Parathyroid adenoma (tissue), 2 donors: ENCODE measurements at regions not wholly inside any gene's neighbourhood (a gene's known extent, or its start where the extent isn't known, plus 50 kb on each side); places are given as distances from the start of the nearest gene placed in this dataset.
"Not testable (repeated sequence)": the region's sequence is repeated elsewhere in the genome, so short reads cannot be mapped to it uniquely, and the experiment has no call there.

Experiments
- H2AFZ ChIP-seq: fragments of 300-600 bp; sonication (generic); one replicate; pipeline ENCODE4 v1.7.0; 2017; ENCODE audit warnings: antibody characterized with exemption, mild to moderate bottlenecking
- H3K27ac ChIP-seq: fragments of 300-600 bp; sonication (generic); one replicate; pipeline ENCODE4 v1.7.0; 2017
- H3K27me3 ChIP-seq: fragments of 300-600 bp; sonication (generic); one replicate; pipeline ENCODE4 v1.7.0; 2017; ENCODE audit warnings: low read length; ENCODE audit not compliant: control insufficient read depth, insufficient read depth
- H3K36me3 ChIP-seq: fragments of 300-600 bp; sonication (generic); one replicate; pipeline ENCODE4 v1.7.0; 2017; ENCODE audit warnings: low read length; ENCODE audit not compliant: control insufficient read depth, insufficient read depth
- H3K4me1 ChIP-seq: fragments of 300-600 bp; sonication (generic); one replicate; pipeline ENCODE4 v1.7.0; 2017; ENCODE audit warnings: control low read depth
- H3K4me2 ChIP-seq: fragments of 300-600 bp; sonication (generic); one replicate; pipeline ENCODE4 v1.7.0; 2017; ENCODE audit warnings: low read length
- H3K4me3 ChIP-seq: fragments of 300-600 bp; sonication (generic); one replicate; pipeline ENCODE4 v1.7.0; 2017; ENCODE audit warnings: low read depth, low read length
- H3K79me2 ChIP-seq: fragments of 300-600 bp; sonication (generic); one replicate; pipeline ENCODE4 v1.7.0; 2017; ENCODE audit warnings: control low read depth
- H3K9ac ChIP-seq: fragments of 300-600 bp; sonication (generic); one replicate; pipeline ENCODE4 v1.7.0; 2017; ENCODE audit warnings: mild to moderate bottlenecking
- H3K9me3 ChIP-seq: fragments of 300-600 bp; sonication (generic); one replicate; pipeline ENCODE4 v1.7.0; 2017; ENCODE audit warnings: low read length; ENCODE audit not compliant: control insufficient read depth
- TF ChIP-seq, protein P1 (sequence below): fragments of 300-600 bp; sonication (generic); IDR thresholded peaks from one replicate; pipeline ENCODE4 v1.7.0; 2017; ENCODE audit warnings: antibody characterized with exemption, mild to moderate bottlenecking
- donor health status: primary hyperparathyroidism.

DNA sequence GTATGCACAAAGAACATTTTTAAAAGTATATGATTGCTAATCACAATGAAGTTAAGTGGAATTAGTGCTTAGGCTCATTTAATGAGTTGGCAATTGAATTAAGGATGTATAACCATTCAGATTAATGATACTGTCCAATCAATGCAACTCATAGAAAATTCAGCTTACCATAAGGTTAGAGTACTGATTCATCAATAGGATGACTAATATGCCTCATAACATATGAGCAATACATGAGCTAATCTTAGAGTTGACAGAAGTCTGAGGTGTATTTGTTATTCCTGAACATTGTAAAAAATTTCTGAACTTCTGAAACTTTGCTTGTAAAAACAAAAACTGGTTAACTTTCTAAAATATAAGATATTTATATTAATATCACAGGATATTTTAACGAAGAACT is 118.3 kb upstream of the NETO1 start:
- Histone ChIP-seq H2AFZ (no peak overlapping the region), H3K4me2 (no peak overlapping the region), H3K27ac (no peak overlapping the region), H3K9me3 (no peaks in the 10 kb centered on the region), H3K36me3 (no peaks in the 10 kb centered on the region), H3K4me1 (no peaks in the 10 kb centered on the region), H3K4me3 (no peak overlapping the region), H3K9ac (no peak overlapping the region), H3K79me2 (no peaks in the 10 kb centered on the region), H3K27me3 (no peaks in the 10 kb centered on the region)
- TF ChIP-seq, protein P1, sequence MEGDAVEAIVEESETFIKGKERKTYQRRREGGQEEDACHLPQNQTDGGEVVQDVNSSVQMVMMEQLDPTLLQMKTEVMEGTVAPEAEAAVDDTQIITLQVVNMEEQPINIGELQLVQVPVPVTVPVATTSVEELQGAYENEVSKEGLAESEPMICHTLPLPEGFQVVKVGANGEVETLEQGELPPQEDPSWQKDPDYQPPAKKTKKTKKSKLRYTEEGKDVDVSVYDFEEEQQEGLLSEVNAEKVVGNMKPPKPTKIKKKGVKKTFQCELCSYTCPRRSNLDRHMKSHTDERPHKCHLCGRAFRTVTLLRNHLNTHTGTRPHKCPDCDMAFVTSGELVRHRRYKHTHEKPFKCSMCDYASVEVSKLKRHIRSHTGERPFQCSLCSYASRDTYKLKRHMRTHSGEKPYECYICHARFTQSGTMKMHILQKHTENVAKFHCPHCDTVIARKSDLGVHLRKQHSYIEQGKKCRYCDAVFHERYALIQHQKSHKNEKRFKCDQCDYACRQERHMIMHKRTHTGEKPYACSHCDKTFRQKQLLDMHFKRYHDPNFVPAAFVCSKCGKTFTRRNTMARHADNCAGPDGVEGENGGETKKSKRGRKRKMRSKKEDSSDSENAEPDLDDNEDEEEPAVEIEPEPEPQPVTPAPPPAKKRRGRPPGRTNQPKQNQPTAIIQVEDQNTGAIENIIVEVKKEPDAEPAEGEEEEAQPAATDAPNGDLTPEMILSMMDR = no peak

DNA sequence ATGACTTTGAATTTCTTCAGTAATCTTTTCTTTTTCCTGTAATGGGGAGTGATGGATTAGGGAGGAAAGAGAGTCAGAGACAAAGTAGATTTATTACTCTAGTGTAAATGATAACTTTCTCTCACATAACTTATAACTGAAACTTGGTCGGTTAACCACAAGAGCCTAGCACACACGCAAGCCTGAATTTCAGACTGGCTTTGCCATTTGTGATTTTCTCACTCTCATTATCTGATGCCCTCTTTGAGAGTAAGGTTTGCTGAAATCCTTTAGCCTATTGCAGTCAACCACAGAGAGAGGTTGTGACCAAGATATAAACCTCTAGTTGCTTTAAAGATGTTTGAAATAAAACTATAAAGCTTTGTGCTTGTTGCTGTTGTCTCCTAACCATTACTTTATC is 117.9 kb upstream of the NETO1 start:
- Histone ChIP-seq H3K4me3 (no peak overlapping the region), H3K79me2 (no peaks in the 10 kb centered on the region), H3K27ac (no peak overlapping the region), H2AFZ (no peak overlapping the region), H3K9ac (no peak overlapping the region), H3K9me3 (no peaks in the 10 kb centered on the region), H3K27me3 (no peaks in the 10 kb centered on the region), H3K4me2 (no peak overlapping the region), H3K36me3 (no peaks in the 10 kb centered on the region), H3K4me1 (no peaks in the 10 kb centered on the region)
- TF ChIP-seq, protein P1 = no peak

DNA sequence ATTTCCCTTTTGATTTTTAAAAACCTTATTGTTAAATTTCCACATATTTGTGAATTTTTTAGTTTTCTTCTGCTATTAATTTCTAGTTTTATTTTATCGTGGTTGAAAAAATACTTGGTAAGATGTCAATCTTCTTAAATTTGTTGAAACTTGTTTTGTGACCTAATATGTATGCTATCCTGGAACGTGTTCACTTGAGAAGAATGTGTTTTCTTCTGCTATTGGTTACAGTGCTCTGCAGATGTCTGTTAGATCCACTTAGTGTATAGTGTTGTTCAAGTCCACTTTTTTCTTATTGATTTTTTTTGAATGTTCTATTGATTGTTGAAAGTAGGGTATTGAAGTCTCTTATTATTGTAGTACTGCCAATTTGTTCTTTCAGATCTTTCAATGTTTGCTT is 116.5 kb upstream of the NETO1 start:
- Histone ChIP-seq H3K36me3 (no peaks in the 10 kb centered on the region), H2AFZ (no peak overlapping the region), H3K9ac (no peak overlapping the region), H3K27ac (no peak overlapping the region), H3K27me3 (no peaks in the 10 kb centered on the region), H3K4me3 (no peak overlapping the region), H3K9me3 (no peaks in the 10 kb centered on the region), H3K4me2 (no peak overlapping the region), H3K4me1 (no peaks in the 10 kb centered on the region), H3K79me2 (no peaks in the 10 kb centered on the region)
- TF ChIP-seq, protein P1 = no peak

DNA sequence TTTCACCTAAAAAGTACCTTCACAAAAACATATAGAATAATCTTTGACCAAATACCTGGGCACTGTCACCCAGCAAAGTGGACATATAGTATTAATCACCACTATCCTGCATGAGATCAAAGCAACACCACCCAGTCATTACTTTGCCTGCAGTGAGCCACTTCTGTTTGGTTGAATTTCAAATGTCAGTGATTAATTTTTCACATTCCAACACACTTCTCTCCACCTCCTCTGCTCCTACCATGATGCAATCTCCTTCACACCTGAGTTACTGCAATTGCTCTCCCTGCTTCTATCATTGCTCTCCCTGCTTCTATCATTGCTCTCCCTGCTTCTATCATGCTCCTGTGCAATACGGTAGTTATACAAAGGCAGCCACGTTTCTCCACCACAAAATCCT is 106.1 kb upstream of the NETO1 start:
- no peak overlapping the region for H3K27ac ChIP-seq
- H3K36me3 ChIP-seq = no peaks in the 10 kb centered on the region
- H3K4me2 ChIP-seq = no peak overlapping the region
- no peaks in the 10 kb centered on the region for H3K79me2 ChIP-seq
- no peaks in the 10 kb centered on the region for H3K27me3 ChIP-seq
- no peak overlapping the region for H3K9ac ChIP-seq
- TF ChIP-seq, protein P1 = no peak
- H3K4me3 ChIP-seq = no peak overlapping the region
- no peaks in the 10 kb centered on the region for H3K4me1 ChIP-seq
- H3K9me3 ChIP-seq = no peaks in the 10 kb centered on the region
- H2AFZ ChIP-seq = no peak overlapping the region

DNA sequence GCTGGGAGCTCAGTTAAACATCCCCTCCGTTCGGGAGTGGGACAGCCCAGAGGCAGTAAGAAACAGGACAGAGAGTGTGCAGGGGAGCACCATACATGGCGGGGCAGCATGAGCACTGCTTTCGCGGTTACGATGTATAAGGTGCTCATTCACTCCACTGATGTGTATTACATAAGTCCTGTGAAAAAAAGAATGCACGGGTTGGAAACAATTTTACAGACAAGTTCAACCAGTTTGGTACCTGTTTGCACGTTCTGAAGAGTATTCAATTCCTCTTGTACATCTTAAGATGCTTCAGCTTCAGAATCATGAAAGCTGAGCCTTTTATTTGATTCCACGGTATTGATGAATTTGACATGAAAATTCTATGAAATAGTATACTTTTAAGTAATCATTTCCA is 97.8 kb upstream of the NETO1 start:
- Histone ChIP-seq H2AFZ (no peak overlapping the region), H3K9me3 (no peaks in the 10 kb centered on the region), H3K27ac (no peak overlapping the region), H3K9ac (no peak overlapping the region), H3K4me2 (no peak overlapping the region), H3K4me3 (no peak overlapping the region), H3K27me3 (no peaks in the 10 kb centered on the region), H3K4me1 (no peaks in the 10 kb centered on the region), H3K79me2 (no peaks in the 10 kb centered on the region), H3K36me3 (no peaks in the 10 kb centered on the region)
- TF ChIP-seq, protein P1 = no peak

DNA sequence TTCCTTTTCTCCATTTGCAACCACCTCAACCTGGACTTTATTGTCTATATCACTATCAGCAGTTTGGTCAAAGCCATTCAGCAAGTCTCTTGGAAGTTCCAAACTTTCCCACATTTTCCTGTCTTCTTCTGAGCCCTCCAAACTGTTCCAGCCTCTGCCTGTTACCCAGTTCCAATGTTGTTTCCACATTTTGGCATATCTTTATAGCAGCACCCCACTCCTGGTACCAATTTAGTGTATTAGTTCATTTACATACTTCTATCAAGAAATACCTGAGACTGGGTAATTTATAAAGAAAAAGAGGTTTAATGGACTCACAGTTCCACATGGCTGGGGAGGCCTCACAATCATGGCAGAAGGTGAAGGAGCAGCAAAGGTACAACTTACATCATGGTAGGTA is 90.4 kb upstream of the NETO1 start:
- H3K9ac ChIP-seq, H3K36me3 ChIP-seq, H2AFZ ChIP-seq, H3K27me3 ChIP-seq, H3K4me2 ChIP-seq, H3K4me3 ChIP-seq, H3K9me3 ChIP-seq, H3K79me2 ChIP-seq, H3K27ac ChIP-seq, H3K4me1 ChIP-seq: not testable (repeated sequence)
